Psoas muscle (tissue), 7 donors: ENCODE measurements at regions not wholly inside any gene's neighbourhood (a gene's known extent, or its start where the extent isn't known, plus 50 kb on each side); places are given as distances from the start of the nearest gene placed in this dataset.

Experiments used
- ATAC-seq, 4 donors: fragments of 200-7000 bp; cut with Tn5 transposase; one replicate each; pipeline ENCODE4 v1.9.1; 2020; ENCODE audit warnings: moderate library complexity in 3 of 4, mild to moderate bottlenecking in 2 of 4
- DNase-seq, 2 donors: peaks; one replicate each; pipeline ENCODE4 v3.0.0-alpha.2; 2020
- H3K27ac ChIP-seq: fragments of 200-600 bp; one replicate; pipeline ENCODE4 v1.8.0; 2022
- H3K27me3 ChIP-seq, 3 donors: fragments of 200-600 bp in 1 of 3; one replicate each; pipeline versions ENCODE4 v1.6.1 to v1.8.0; 2013 to 2022; ENCODE audit warnings: low read length in 2 of 3, mild to moderate bottlenecking in 2 of 3, moderate library complexity in 1 of 3; ENCODE audit not compliant: insufficient read depth in 3 of 3
- H3K36me3 ChIP-seq, 2 donors: fragments of 200-600 bp in 1 of 2; one replicate each; pipeline versions ENCODE4 v1.6.1 to v1.8.0; 2013 to 2022; ENCODE audit warnings: low read depth in 1 of 2, mild to moderate bottlenecking in 1 of 2, moderate library complexity in 1 of 2; ENCODE audit not compliant: insufficient read depth in 1 of 2
- H3K4me1 ChIP-seq: fragments of 200-600 bp; one replicate; pipeline ENCODE4 v1.8.0; 2022
- H3K4me3 ChIP-seq: fragments of 200-600 bp; one replicate; pipeline ENCODE4 v1.8.0; 2022; ENCODE audit warnings: mild to moderate bottlenecking
- H3K9me3 ChIP-seq: fragments of 200-600 bp; one replicate; pipeline ENCODE4 v1.8.0; 2022
- CTCF ChIP-seq: fragments of 200-600 bp; IDR thresholded peaks from one replicate; pipeline ENCODE4 v1.8.0; 2022; ENCODE audit warnings: antibody characterized with exemption
- WGBS, 3 donors: extraction: QIAGEN DNeasy Blood & Tissue Kit; methylation state at CpG; one replicate each; pipeline versions ENCODE4 v1.1.6 to v1.1.7; 2013; 5-methylcytosine and 5-hydroxymethylcytosine counted together
- intact Hi-C, 2 donors: fragments of 100-400 bp; cut with DNase I; formaldehyde crosslinking; loops; one replicate each; pipeline versions ENCODE4 v1.11.0 to v1.14.2; 2022
- donor health status: healthy with polysubstance abuse.
- donor health status: DM: no; HTN: no; CAD: no; lungs with moderate emphysema.
- donor health status: Bipolar disorder and iron deficiency.
- donor health status: healthy.
- donor health status: DM: yes; HTN: yes; CAD: no.
- donor health status: DM: no; HTN: no; CAD: no.
- donor health status: DM: yes; HTN: yes; CAD: no.

DNA sequence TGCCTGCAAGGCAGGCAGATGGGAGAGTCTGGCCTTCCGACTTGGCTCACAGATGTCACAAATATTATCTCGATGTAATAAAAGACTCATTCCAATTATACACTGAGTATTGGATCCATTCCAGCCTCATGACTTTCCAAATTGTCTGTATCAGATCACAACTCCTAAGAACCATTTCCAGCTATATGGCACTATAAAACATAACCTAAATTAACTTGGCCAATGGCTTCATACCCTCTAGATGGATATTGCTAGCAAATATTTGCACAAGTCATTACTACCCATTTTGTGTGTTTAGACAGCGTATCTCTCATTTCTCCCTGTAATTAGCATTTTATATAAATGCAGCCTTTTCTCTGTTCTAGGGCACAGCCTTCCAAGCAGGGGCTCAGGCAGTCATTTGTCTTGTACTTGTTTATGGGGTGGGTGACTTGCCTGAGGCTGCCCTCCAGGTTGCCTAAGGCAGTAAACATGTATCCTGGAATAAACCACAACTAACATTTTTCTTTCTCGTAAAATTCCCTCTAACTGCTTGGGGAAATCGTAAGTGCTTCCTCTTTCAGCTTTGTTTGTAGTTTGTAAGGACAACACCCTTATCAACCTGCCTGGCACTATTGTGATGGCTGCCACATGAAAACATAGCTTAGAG is 70.6 kb upstream of the KCNJ6 start:
- DNase-seq (no peak), ATAC-seq (no peak)
- H3K4me1 ChIP-seq = no peaks in the 10 kb centered on the region
- TF ChIP-seq CTCF = no peak
- intact Hi-C loops = no loop called here
- H3K27me3 ChIP-seq = peaks cover 0 to 3% (median 0%) of the 10 kb centered on the region in 3 donors
- H3K36me3 ChIP-seq = no peaks in the 10 kb centered on the region
- no peaks in the 10 kb centered on the region for H3K9me3 ChIP-seq
- H3K27ac ChIP-seq = no peak overlapping the region
- H3K4me3 ChIP-seq = no peak overlapping the region
- WGBS, 3 donors = 53 to 62% (median 57%) methylated on average over 5 of the region's 5 CpGs

- ATAC-seq (no peak), DNase-seq (no peak)
- no peaks in the 10 kb centered on the region for H3K4me1 ChIP-seq
- intact Hi-C loops = no loop called here
- 80 to 89% (median 86%) methylated on average over 5 of the region's 5 CpGs for WGBS, 3 donors
- no peak for TF ChIP-seq CTCF
- H3K9me3 ChIP-seq = no peaks in the 10 kb centered on the region
- H3K27me3 ChIP-seq = peaks cover 0 to 3% (median 0%) of the 10 kb centered on the region in 3 donors
- no peaks in the 10 kb centered on the region for H3K36me3 ChIP-seq
- H3K4me3 ChIP-seq = no peak overlapping the region
- H3K27ac ChIP-seq = no peak overlapping the region
Measured at GRCh38 chr21:37987668-37988067, 71.4 kb upstream of the KCNJ6 start.

DNA sequence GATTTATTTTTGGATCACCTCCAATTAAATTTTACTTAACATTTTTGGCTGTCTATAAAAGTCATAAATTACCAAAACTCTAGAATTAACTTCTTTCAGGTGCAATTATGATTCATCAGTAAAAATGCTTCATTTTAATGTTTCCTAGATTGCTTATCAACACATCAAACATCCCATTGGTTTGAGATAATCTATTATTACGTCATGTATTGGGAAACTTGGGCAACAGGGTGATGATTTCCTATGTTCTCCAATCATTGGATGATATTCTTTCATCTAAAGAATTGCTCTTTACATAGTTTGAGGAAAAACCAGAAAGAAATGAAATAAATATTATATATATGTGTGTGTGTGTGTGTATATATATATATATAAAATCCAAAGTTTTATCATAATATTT is 76.8 kb upstream of the KCNJ6 start:
- no peak overlapping the region for H3K4me3 ChIP-seq
- H3K27me3 ChIP-seq = peaks cover 0 to 3% (median 0%) of the 10 kb centered on the region in 3 donors
- intact Hi-C loops = no loop called here
- no peaks in the 10 kb centered on the region for H3K36me3 ChIP-seq
- DNase-seq (no peak), ATAC-seq (no peak)
- no peaks in the 10 kb centered on the region for H3K9me3 ChIP-seq
- 65 to 88% (median 81%) methylated on average over 1 of the region's 1 CpG for WGBS, 3 donors
- H3K27ac ChIP-seq = no peak overlapping the region
- TF ChIP-seq CTCF = no peak
- H3K4me1 ChIP-seq = no peaks in the 10 kb centered on the region

GRCh38 chr21:37994211-37994610 is 78.0 kb upstream of the KCNJ6 start:
- no peaks in the 10 kb centered on the region for H3K4me1 ChIP-seq
- intact Hi-C loops = no loop called here
- 81 to 84% (median 83%) methylated on average over 4 of the region's 4 CpGs for WGBS, 3 donors
- no peaks in the 10 kb centered on the region for H3K27me3 ChIP-seq
- DNase-seq (no peak), ATAC-seq (no peak)
- H3K36me3 ChIP-seq = no peaks in the 10 kb centered on the region
- no peaks in the 10 kb centered on the region for H3K9me3 ChIP-seq
- no peak overlapping the region for H3K27ac ChIP-seq
- no peak overlapping the region for H3K4me3 ChIP-seq
- no peak for TF ChIP-seq CTCF

DNA sequence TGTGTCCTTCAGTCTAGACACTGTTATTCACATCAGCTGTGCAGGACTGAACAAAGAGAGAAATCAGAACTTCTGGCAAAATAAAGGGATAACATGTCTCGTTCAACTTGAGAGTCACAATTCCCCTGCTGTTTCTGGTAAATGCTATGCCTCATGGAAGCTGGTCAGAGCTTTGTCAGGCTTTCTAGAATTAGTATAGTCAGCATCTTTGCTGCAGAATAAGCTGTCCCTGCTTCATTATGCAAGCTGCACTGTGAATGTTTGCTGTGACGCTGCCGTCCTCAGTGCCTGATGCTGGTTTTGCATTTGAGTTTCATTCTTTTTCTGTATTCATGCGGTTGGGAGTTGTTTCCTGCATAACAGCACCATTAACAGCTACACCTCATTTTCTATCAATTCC is 96.4 kb upstream of the KCNJ6 start:
- Histone ChIP-seq H3K36me3 (no peaks in the 10 kb centered on the region), H3K4me3 (no peak overlapping the region), H3K4me1 (no peaks in the 10 kb centered on the region), H3K9me3 (no peaks in the 10 kb centered on the region), H3K27me3 (no peaks in the 10 kb centered on the region), H3K27ac (no peak overlapping the region)
- intact Hi-C loops = no loop called here
- ATAC-seq = no peak
- no peak for TF ChIP-seq CTCF
- WGBS, 3 donors = 59 to 67% (median 67%) methylated on average over 4 of the region's 4 CpGs
- no peak for DNase-seq
